GM12878 (cell line): ENCODE measurements at regions not wholly inside any gene's neighbourhood (a gene's known extent, or its start where the extent isn't known, plus 50 kb on each side); places are given as distances from the start of the nearest gene placed in this dataset.

Source experiments
- ATAC-seq: fragments of 200-7000 bp; cut with Tn5 transposase; 3 replicates; pipeline ENCODE4 v1.9.1; 2020; ENCODE audit warnings: mild to moderate bottlenecking, moderate library complexity
- BruUV-seq: library from RNA; stranded (reverse); fragments of 400-500 nt; replicated peaks from 2 replicates; lab custom pipeline; 2021; lab: Mats Ljungman, UMichigan
- CTCF ChIA-PET: fragments of 300-600 bp; sonication (Branson Sonifier 250); formaldehyde crosslinking; extraction: SDS; loops from one replicate; lab custom pipeline; 2021; ENCODE audit warnings: inconsistent platforms; lab: Yijun Ruan, JAX
- POLR2A ChIA-PET: fragments of 350-600 bp; formaldehyde crosslinking; extraction: SDS; loops from one replicate; lab custom pipeline; 2021; ENCODE audit warnings: inconsistent platforms; lab: Charles Lee
- RAD21 ChIA-PET: fragments of 300-600 bp; sonication (Branson Sonifier 250); formaldehyde crosslinking; loops from one replicate; lab custom pipeline; 2023; ENCODE audit warnings: antibody characterized with exemption; ENCODE audit not compliant: unreplicated experiment; lab: Charles Lee
- SMC1A ChIA-PET: fragments of 300-600 bp; sonication (Branson Sonifier 250); formaldehyde crosslinking; loops from one replicate; lab custom pipeline; 2023; ENCODE audit not compliant: unreplicated experiment, uncharacterized antibody; lab: Charles Lee
- DNase-seq: peaks from one replicate; pipeline ENCODE4 v3.0.0-alpha.2; 2011; ENCODE audit warnings: low read depth, low spot score
- FAIRE-seq: peaks from 3 replicates; lab custom pipeline; 2011; peaks lifted over from hg19 to GRCh38; lab: Jason Lieb, UNC
- H2AFZ ChIP-seq: 2 replicates; pipeline ENCODE4 v1.6.0; 2011; ENCODE audit warnings: low read depth, low read length, control low read depth; ENCODE audit not compliant: control insufficient read depth
- H3K27ac ChIP-seq: 2 replicates; pipeline ENCODE4 v1.5.1; 2011; ENCODE audit warnings: control low read depth; ENCODE audit not compliant: control insufficient read depth, insufficient read depth
- H3K27me3 ChIP-seq, 2 experiments: replicated peaks in 1 of 2; 2 replicates each; pipeline versions ENCODE4 v1.6.0 to v1.6.1; 2011; ENCODE audit warnings: low read length in 1 of 2; ENCODE audit not compliant: control insufficient read depth in 2 of 2, insufficient read depth in 2 of 2
- H3K36me3 ChIP-seq, 2 experiments: 2 replicates each; pipeline ENCODE4 v1.5.1; 2011; ENCODE audit warnings: low read length in 1 of 2; ENCODE audit not compliant: control insufficient read depth in 2 of 2, insufficient read depth in 2 of 2
- H3K4me1 ChIP-seq: 2 replicates; pipeline ENCODE4 v1.6.1; 2011; ENCODE audit warnings: mild to moderate bottlenecking, low read length, moderate library complexity, mixed read lengths; ENCODE audit not compliant: control insufficient read depth, insufficient read depth
- H3K4me2 ChIP-seq: 2 replicates; pipeline ENCODE4 v1.6.0; 2011; ENCODE audit warnings: control low read depth; ENCODE audit not compliant: control insufficient read depth, insufficient read depth
- H3K4me3 ChIP-seq: fragments of 200-600 bp; sonication (generic); 2 replicates; pipeline ENCODE4 v1.5.1; 2016
- H3K79me2 ChIP-seq: 2 replicates; pipeline ENCODE4 v1.6.0; 2011; ENCODE audit warnings: low read length; ENCODE audit not compliant: control insufficient read depth, insufficient read depth
- H3K9ac ChIP-seq: 2 replicates; pipeline ENCODE4 v1.8.0; 2011; ENCODE audit warnings: low read length, control low read depth, mixed read lengths; ENCODE audit not compliant: control insufficient read depth, insufficient read depth
- H3K9me3 ChIP-seq: replicated peaks from 3 replicates; pipeline ENCODE4 v1.5.1; 2011; ENCODE audit warnings: mild to moderate bottlenecking, low read length; ENCODE audit not compliant: control insufficient read depth, insufficient read depth
- H4K20me1 ChIP-seq: 2 replicates; pipeline ENCODE4 v1.6.0; 2011; ENCODE audit not compliant: control insufficient read depth, insufficient read depth
- ASH2L ChIP-seq: fragments of 300-600, 200-600 bp; sonication (generic); IDR thresholded peaks from 2 replicates; pipeline ENCODE4 v1.6.1; 2017; ENCODE audit warnings: low read depth, mild to moderate bottlenecking, borderline replicate concordance
- BCL3 ChIP-seq: IDR thresholded peaks from 2 replicates; pipeline ENCODE4 v1.6.1; 2011; ENCODE audit warnings: borderline replicate concordance, low read depth, mild to moderate bottlenecking, moderate library complexity, low read length; ENCODE audit not compliant: insufficient read depth, poor library complexity, severe bottlenecking
- CREM ChIP-seq: IDR thresholded peaks from 2 replicates; pipeline ENCODE4 v1.6.1; 2014; ENCODE audit warnings: antibody characterized with exemption, low read depth
- E2F4 ChIP-seq: IDR thresholded peaks from 2 replicates; pipeline ENCODE4 v1.6.1; 2012; ENCODE audit warnings: low read depth, low read length, improper control_type of control experiment
- GABPA ChIP-seq: IDR thresholded peaks from 2 replicates; pipeline ENCODE4 v1.6.1; 2014; ENCODE audit warnings: antibody characterized with exemption, low read depth, mild to moderate bottlenecking, inconsistent platforms
- JUND ChIP-seq: IDR thresholded peaks from 2 replicates; pipeline ENCODE4 v1.6.1; 2012; ENCODE audit warnings: low read depth, mild to moderate bottlenecking, low read length, improper control_type of control experiment, moderate library complexity
- PAX5 ChIP-seq: IDR thresholded peaks from 2 replicates; pipeline ENCODE4 v1.6.1; 2011; ENCODE audit warnings: low read depth, low read length, borderline replicate concordance
- RB1 ChIP-seq: fragments of 450-650 bp; formaldehyde crosslinking; IDR thresholded peaks from 2 replicates; pipeline ENCODE4 v1.6.1; 2017; ENCODE audit warnings: mild to moderate bottlenecking, borderline replicate concordance
- RCOR1 ChIP-seq: conservative IDR thresholded peaks from 2 replicates; pipeline ENCODE4 v1.6.1; 2012; ENCODE audit warnings: low read depth, low read length, improper control_type of control experiment
- SIX5 ChIP-seq: IDR thresholded peaks from 2 replicates; pipeline ENCODE4 v1.6.1; 2011; ENCODE audit warnings: mild to moderate bottlenecking, low read depth, low read length, moderate library complexity; ENCODE audit not compliant: severe bottlenecking
- SPI1 ChIP-seq: IDR thresholded peaks from 2 replicates; pipeline ENCODE4 v1.6.1; 2011; ENCODE audit warnings: low read depth, mild to moderate bottlenecking, low read length, moderate library complexity, borderline replicate concordance; ENCODE audit not compliant: insufficient read depth
- SRF ChIP-seq, 2 experiments: IDR thresholded peaks; 2 replicates each; pipeline ENCODE4 v1.6.1; 2011; ENCODE audit warnings: low read depth in 2 of 2, low read length in 2 of 2, mild to moderate bottlenecking in 1 of 2, moderate library complexity in 1 of 2
- YBX1 ChIP-seq: fragments of 450-650 bp; IDR thresholded peaks from 2 replicates; pipeline ENCODE4 v1.6.1; 2016; ENCODE audit warnings: antibody characterized with exemption
- ZNF274 ChIP-seq: IDR thresholded peaks from one replicate; pipeline ENCODE4 v1.8.0; 2011; ENCODE audit not compliant: insufficient read length, insufficient read depth
- WGBS: methylation state at CpG from one replicate; pipeline ENCODE4 v1.1.6; 2016; ENCODE audit warnings: low lambda C conversion rate; ENCODE audit not compliant: insufficient replicate concordance, insufficient coverage; ENCODE audit errors: missing lambda C conversion rate; 5-methylcytosine and 5-hydroxymethylcytosine counted together
- in situ Hi-C: fragments of 300-500 bp; cut with MboI; formaldehyde crosslinking; loops from 9 replicates; pipeline ENCODE4 v1.14.3; 2018; ENCODE audit warnings: mixed read lengths
- intact Hi-C: fragments of 100-400 bp; cut with micrococcal nuclease; formaldehyde crosslinking; loops from one replicate; pipeline ENCODE4 v1.14.2; 2022; ENCODE audit not compliant: unreplicated experiment
- TF ChIP-seq, protein P1 (sequence below), 3 experiments: IDR thresholded peaks in 2 of 3; conservative IDR thresholded peaks in 1 of 3; 2 replicates each; pipeline ENCODE4 v1.5.1; 2011; ENCODE audit warnings: low read depth in 3 of 3, low read length in 3 of 3, mild to moderate bottlenecking in 3 of 3, control low read depth in 2 of 3, moderate library complexity in 2 of 3, inconsistent platforms in 1 of 3, mixed read lengths in 1 of 3; ENCODE audit not compliant: control insufficient read depth in 2 of 3, insufficient read depth in 1 of 3; ENCODE audit errors: extremely low read depth in 1 of 3
- TF ChIP-seq, protein P2 (sequence below): fragments of 450-650 bp; IDR thresholded peaks from 2 replicates; pipeline ENCODE4 v1.6.1; 2016; ENCODE audit warnings: mild to moderate bottlenecking, moderate library complexity, borderline replicate concordance

GRCh38 chr12:11457996-11458645 is 62.8 kb upstream of the PRB2 start:
- no peaks in the 10 kb centered on the region for H3K4me1 ChIP-seq
- H3K27me3 ChIP-seq: no peaks in the 10 kb centered on the region
- CTCF ChIA-PET: no interaction called here
- DNase-seq (no peak), FAIRE-seq (no peak), ATAC-seq (no peak)
- H3K27ac ChIP-seq: no peak overlapping the region
- in situ Hi-C loops (no loop called here), intact Hi-C loops (no loop called here)
- H3K79me2 ChIP-seq: no peaks in the 10 kb centered on the region
- POLR2A ChIA-PET: no interaction called here
- SMC1A ChIA-PET: no interaction called here
- BruUV-seq: no TSS peak
- H3K36me3 ChIP-seq: no peaks in the 10 kb centered on the region
- RAD21 ChIA-PET: no interaction called here
- H3K9me3 ChIP-seq: no peaks in the 10 kb centered on the region; the same call in 2 of the 3 replicates
- WGBS: 75% methylated on average over 15 of the region's 20 CpGs
- H3K9ac ChIP-seq: no peak overlapping the region
- H3K4me3 ChIP-seq: no peak overlapping the region
- no peak overlapping the region for H3K4me2 ChIP-seq
- H4K20me1 ChIP-seq: no peaks in the 10 kb centered on the region
- no peak overlapping the region for H2AFZ ChIP-seq
- TF ChIP-seq YBX1 (no peak), SRF (IDR thresholded peaks at IDR 0.05; ENCODE audit: low read depth in 2 of 2, low read length in 2 of 2) (no peak), E2F4 (no peak), ZNF274 (no peak), RCOR1 (no peak), SIX5 (no peak), SPI1 (no peak), RB1 (no peak), CREM (no peak), GABPA (no peak), JUND (no peak), BCL3 (no peak), PAX5 (no peak), ASH2L (no peak)
- TF ChIP-seq, protein P1, sequence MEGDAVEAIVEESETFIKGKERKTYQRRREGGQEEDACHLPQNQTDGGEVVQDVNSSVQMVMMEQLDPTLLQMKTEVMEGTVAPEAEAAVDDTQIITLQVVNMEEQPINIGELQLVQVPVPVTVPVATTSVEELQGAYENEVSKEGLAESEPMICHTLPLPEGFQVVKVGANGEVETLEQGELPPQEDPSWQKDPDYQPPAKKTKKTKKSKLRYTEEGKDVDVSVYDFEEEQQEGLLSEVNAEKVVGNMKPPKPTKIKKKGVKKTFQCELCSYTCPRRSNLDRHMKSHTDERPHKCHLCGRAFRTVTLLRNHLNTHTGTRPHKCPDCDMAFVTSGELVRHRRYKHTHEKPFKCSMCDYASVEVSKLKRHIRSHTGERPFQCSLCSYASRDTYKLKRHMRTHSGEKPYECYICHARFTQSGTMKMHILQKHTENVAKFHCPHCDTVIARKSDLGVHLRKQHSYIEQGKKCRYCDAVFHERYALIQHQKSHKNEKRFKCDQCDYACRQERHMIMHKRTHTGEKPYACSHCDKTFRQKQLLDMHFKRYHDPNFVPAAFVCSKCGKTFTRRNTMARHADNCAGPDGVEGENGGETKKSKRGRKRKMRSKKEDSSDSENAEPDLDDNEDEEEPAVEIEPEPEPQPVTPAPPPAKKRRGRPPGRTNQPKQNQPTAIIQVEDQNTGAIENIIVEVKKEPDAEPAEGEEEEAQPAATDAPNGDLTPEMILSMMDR (IDR thresholded peaks at IDR 0.05 in 2 of 3, conservative IDR thresholded peaks at IDR 0.05 in 1 of 3; ENCODE audit: control insufficient read depth in 2 of 3, extremely low read depth in 1 of 3, insufficient read depth in 1 of 3, low read depth in 3 of 3, low read length in 3 of 3): no peak
- TF ChIP-seq, protein P2, sequence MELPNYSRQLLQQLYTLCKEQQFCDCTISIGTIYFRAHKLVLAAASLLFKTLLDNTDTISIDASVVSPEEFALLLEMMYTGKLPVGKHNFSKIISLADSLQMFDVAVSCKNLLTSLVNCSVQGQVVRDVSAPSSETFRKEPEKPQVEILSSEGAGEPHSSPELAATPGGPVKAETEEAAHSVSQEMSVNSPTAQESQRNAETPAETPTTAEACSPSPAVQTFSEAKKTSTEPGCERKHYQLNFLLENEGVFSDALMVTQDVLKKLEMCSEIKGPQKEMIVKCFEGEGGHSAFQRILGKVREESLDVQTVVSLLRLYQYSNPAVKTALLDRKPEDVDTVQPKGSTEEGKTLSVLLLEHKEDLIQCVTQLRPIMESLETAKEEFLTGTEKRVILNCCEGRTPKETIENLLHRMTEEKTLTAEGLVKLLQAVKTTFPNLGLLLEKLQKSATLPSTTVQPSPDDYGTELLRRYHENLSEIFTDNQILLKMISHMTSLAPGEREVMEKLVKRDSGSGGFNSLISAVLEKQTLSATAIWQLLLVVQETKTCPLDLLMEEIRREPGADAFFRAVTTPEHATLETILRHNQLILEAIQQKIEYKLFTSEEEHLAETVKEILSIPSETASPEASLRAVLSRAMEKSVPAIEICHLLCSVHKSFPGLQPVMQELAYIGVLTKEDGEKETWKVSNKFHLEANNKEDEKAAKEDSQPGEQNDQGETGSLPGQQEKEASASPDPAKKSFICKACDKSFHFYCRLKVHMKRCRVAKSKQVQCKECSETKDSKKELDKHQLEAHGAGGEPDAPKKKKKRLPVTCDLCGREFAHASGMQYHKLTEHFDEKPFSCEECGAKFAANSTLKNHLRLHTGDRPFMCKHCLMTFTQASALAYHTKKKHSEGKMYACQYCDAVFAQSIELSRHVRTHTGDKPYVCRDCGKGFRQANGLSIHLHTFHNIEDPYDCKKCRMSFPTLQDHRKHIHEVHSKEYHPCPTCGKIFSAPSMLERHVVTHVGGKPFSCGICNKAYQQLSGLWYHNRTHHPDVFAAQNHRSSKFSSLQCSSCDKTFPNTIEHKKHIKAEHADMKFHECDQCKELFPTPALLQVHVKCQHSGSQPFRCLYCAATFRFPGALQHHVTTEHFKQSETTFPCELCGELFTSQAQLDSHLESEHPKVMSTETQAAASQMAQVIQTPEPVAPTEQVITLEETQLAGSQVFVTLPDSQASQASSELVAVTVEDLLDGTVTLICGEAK: no peak
